Gastrocnemius medialis (tissue), 4 donors: ENCODE measurements at regions not wholly inside any gene's neighbourhood (a gene's known extent, or its start where the extent isn't known, plus 50 kb on each side); places are given as distances from the start of the nearest gene placed in this dataset.

Experiments
- ATAC-seq, 2 donors: fragments of 150-250 bp; one replicate each; pipeline ENCODE4 v1.9.1; 2016
- DNase-seq, 2 donors: peaks; one replicate each; pipeline ENCODE4 v3.0.0-alpha.2; 2019
- H3K27ac ChIP-seq, 4 donors: fragments of 200-600 bp; sonication (generic); 1 replicate in 1 of 4; 2 replicates in 3 of 4; pipeline ENCODE4 v1.5.1; 2016 to 2018; ENCODE audit warnings: mild to moderate bottlenecking in 2 of 4, moderate library complexity in 1 of 4
- H3K27me3 ChIP-seq, 3 donors: fragments of 200-600 bp; sonication (generic) in 2 of 3; 1 replicate in 1 of 3; 2 replicates in 2 of 3; pipeline versions ENCODE4 v1.5.1 to v1.6.0; 2016 to 2019; ENCODE audit warnings: mild to moderate bottlenecking in 1 of 3, moderate library complexity in 1 of 3
- H3K36me3 ChIP-seq, 2 donors: fragments of 200-600 bp; sonication (generic) in 1 of 2; one replicate each; pipeline ENCODE4 v1.5.1; 2017 to 2018
- H3K4me1 ChIP-seq, 2 donors: fragments of 200-600 bp; sonication (generic) in 1 of 2; one replicate each; pipeline ENCODE4 v1.5.1; 2016 to 2017; ENCODE audit warnings: mild to moderate bottlenecking in 2 of 2
- H3K4me3 ChIP-seq, 4 donors: fragments of 200-600 bp; sonication (generic) in 3 of 4; 1 replicate in 1 of 4; 2 replicates in 3 of 4; pipeline ENCODE4 v1.5.1; 2016 to 2019; ENCODE audit warnings: mild to moderate bottlenecking in 2 of 4
- H3K9me3 ChIP-seq, 3 donors: fragments of 200-600 bp; sonication (generic) in 2 of 3; 1 replicate in 1 of 3; 2 replicates in 2 of 3; pipeline ENCODE4 v1.5.1; 2016 to 2019
- CTCF ChIP-seq, 5 experiments: fragments of 450-650 bp in 3 of 5; fragments of 200-600 bp in 2 of 5; sonication (generic) in 2 of 5; IDR thresholded peaks in 4 of 5; conservative IDR thresholded peaks in 1 of 5; 1 replicate in 4 of 5; 2 replicates in 1 of 5; pipeline ENCODE4 v1.5.1; 2016 to 2019; ENCODE audit warnings: antibody characterized with exemption in 5 of 5, mild to moderate bottlenecking in 3 of 5, moderate library complexity in 3 of 5
- POLR2A ChIP-seq, 2 donors: fragments of 450-650 bp; IDR thresholded peaks; one replicate each; pipeline ENCODE4 v1.6.1; 2017; ENCODE audit warnings: antibody characterized with exemption in 2 of 2, mild to moderate bottlenecking in 2 of 2, moderate library complexity in 2 of 2
- in situ Hi-C, 4 donors: fragments of 200-750 bp; cut with MboI; loops; one replicate each; pipeline versions ENCODE4 v1.15.0 to v1.8.0; 2017; ENCODE audit warnings: low sequenced_read_pairs in 4 of 4
- intact Hi-C: fragments of 100-400 bp; cut with DNase I; formaldehyde crosslinking; loops from one replicate; pipeline ENCODE4 v1.15.1; 2023; ENCODE audit warnings: low total_unique reads

DNA sequence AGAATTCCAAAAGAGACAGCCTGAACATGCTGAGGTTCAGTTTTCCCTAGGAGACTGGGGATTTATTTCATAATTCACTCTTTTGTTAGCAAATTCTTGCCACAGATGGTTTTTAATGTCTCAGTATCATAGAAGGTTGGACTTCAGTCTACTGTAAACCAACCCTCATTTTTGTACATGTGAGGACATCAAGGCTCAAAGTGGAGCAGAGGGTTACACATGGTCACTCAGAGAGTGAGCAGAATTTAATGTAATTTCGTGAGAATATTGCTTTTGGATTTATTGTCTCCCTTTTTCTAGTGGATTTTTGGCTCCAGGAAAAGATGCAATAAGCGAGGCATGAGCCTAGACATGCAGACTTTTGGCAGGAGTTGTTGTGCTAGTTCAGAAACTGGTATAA, 210.8 kb upstream of the JUN start:
- H3K36me3 ChIP-seq = no peaks in the 10 kb centered on the region
- DNase-seq (no peak), ATAC-seq (no peak)
- H3K4me1 ChIP-seq = peaks cover 12 to 19% of the 10 kb centered on the region in 2 donors
- TF ChIP-seq CTCF (IDR thresholded peaks at IDR 0.05 in 4 of 5, conservative IDR thresholded peaks at IDR 0.05 in 1 of 5) = no peak
- no peak for TF ChIP-seq POLR2A (IDR thresholded peaks at IDR 0.05)
- in situ Hi-C loops = no loop called here
- no peak overlapping the region for H3K27ac ChIP-seq
- H3K27me3 ChIP-seq = no peaks in the 10 kb centered on the region
- no peak overlapping the region for H3K4me3 ChIP-seq
- no peaks in the 10 kb centered on the region for H3K9me3 ChIP-seq
- intact Hi-C loops = no loop called here

GRCh38 chr1:58996341-58997059, 212.7 kb upstream of the JUN start:
- peak; percentile 68 to 73 for ATAC-seq
- no peak for DNase-seq
- Histone ChIP-seq H3K4me1 (peaks cover 12 to 19% of the 10 kb centered on the region in 2 donors), H3K27ac (peak overlapping the region in 3 of 4 donors; percentile 49 to 61 (median 59)), H3K27me3 (no peaks in the 10 kb centered on the region), H3K36me3 (no peaks in the 10 kb centered on the region), H3K4me3 (no peak overlapping the region), H3K9me3 (no peaks in the 10 kb centered on the region)
- TF ChIP-seq POLR2A (IDR thresholded peaks at IDR 0.05) = no peak
- TF ChIP-seq CTCF (IDR thresholded peaks at IDR 0.05 in 4 of 5, conservative IDR thresholded peaks at IDR 0.05 in 1 of 5) = no peak
- in situ Hi-C loops (no loop called here), intact Hi-C loops (no loop called here)

GRCh38 chr1:58997060-58997411, 213.2 kb upstream of the JUN start:
- Histone ChIP-seq H3K27ac (peak overlapping the region in 3 of 4 donors; percentile 49 to 61 (median 59)), H3K36me3 (no peaks in the 10 kb centered on the region), H3K9me3 (no peaks in the 10 kb centered on the region), H3K4me1 (peaks cover 12 to 19% of the 10 kb centered on the region in 2 donors), H3K4me3 (no peak overlapping the region), H3K27me3 (no peaks in the 10 kb centered on the region)
- intact Hi-C loops (no loop called here), in situ Hi-C loops (no loop called here)
- TF ChIP-seq POLR2A (IDR thresholded peaks at IDR 0.05) (no peak), CTCF (IDR thresholded peaks at IDR 0.05 in 4 of 5, conservative IDR thresholded peaks at IDR 0.05 in 1 of 5) (no peak)
- ATAC-seq = no peak
- no peak for DNase-seq

- H3K9me3 ChIP-seq = no peaks in the 10 kb centered on the region
- ATAC-seq (peak in 1 of 2 donors; percentile 57), DNase-seq (no peak)
- peaks cover 12 to 19% of the 10 kb centered on the region in 2 donors for H3K4me1 ChIP-seq
- H3K27me3 ChIP-seq = no peaks in the 10 kb centered on the region
- in situ Hi-C loops (no loop called here), intact Hi-C loops (no loop called here)
- peak overlapping the region in 3 of 4 donors; percentile 49 to 61 (median 59) for H3K27ac ChIP-seq
- no peaks in the 10 kb centered on the region for H3K36me3 ChIP-seq
- no peak overlapping the region for H3K4me3 ChIP-seq
- TF ChIP-seq CTCF (IDR thresholded peaks at IDR 0.05 in 4 of 5, conservative IDR thresholded peaks at IDR 0.05 in 1 of 5) (no peak), POLR2A (IDR thresholded peaks at IDR 0.05) (no peak)
Observed at GRCh38 chr1:58997637-58998036, 213.8 kb upstream of the JUN start.

DNA sequence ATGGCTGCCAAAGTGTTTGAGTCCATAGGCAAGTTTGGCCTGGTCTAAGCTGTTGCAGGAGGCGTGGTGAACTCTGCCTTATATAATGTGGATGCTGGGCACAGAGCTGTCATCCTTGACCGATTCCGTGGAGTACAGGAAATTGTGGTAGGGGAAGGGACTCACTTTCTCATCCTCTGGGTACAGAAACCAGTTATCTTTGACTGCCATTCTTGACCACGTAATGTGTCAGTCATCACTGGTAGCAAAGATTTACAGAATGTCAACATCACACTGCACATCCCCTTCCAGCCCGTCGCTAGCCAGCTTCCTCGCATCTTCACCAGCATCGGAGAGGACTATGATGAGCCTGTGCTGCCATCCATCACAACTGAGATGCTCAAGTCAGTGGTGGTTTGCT, 215.8 kb upstream of the JUN start:
- in situ Hi-C loops (no loop called here), intact Hi-C loops (no loop called here)
- Histone ChIP-seq H3K36me3 (no peaks in the 10 kb centered on the region), H3K4me3 (no peak overlapping the region), H3K9me3 (no peaks in the 10 kb centered on the region), H3K4me1 (peaks cover 16 to 19% of the 10 kb centered on the region in 2 donors), H3K27me3 (no peaks in the 10 kb centered on the region), H3K27ac (no peak overlapping the region)
- DNase-seq (no peak), ATAC-seq (no peak)
- TF ChIP-seq POLR2A (IDR thresholded peaks at IDR 0.05) = no peak
- TF ChIP-seq CTCF (IDR thresholded peaks at IDR 0.05 in 4 of 5, conservative IDR thresholded peaks at IDR 0.05 in 1 of 5) = no peak
